GM21526 (cell line): ENCODE measurements at regions not wholly inside any gene's neighbourhood (a gene's known extent, or its start where the extent isn't known, plus 50 kb on each side); places are given as distances from the start of the nearest gene placed in this dataset.

Experiments used
- ATAC-seq: cut with Tn5 transposase; IDR thresholded peaks from one replicate; pipeline ENCODE4 v1.9.1; 2021; ENCODE audit warnings: moderate library complexity; ENCODE audit not compliant: unreplicated experiment, low FRiP score

- ATAC-seq, result no peak
Measured at GRCh38 chr3:103923907-103924306, 1442.8 kb upstream of the ALCAM start.

GRCh38 chr3:103924544-103924943 is 1442.2 kb upstream of the ALCAM start:
- ATAC-seq, result no peak

- ATAC-seq, result no peak
Measured at GRCh38 chr3:103926936-103927335, 1439.8 kb upstream of the ALCAM start.

GRCh38 chr3:103927896-103928295 is 1438.8 kb upstream of the ALCAM start:
- ATAC-seq, result no peak

- no peak for ATAC-seq
Measured at GRCh38 chr3:103937094-103937493, 1429.6 kb upstream of the ALCAM start.

- no peak for ATAC-seq
Measured at GRCh38 chr3:103947062-103947461, 1419.6 kb upstream of the ALCAM start.

GRCh38 chr3:103949693-103950092 is 1417.0 kb upstream of the ALCAM start:
- ATAC-seq, result no peak

- no peak for ATAC-seq
Measured at GRCh38 chr3:103950676-103951075, 1416.0 kb upstream of the ALCAM start.

- no peak for ATAC-seq
Measured at GRCh38 chr3:103953796-103954195, 1412.9 kb upstream of the ALCAM start.

- no peak for ATAC-seq
Measured at GRCh38 chr3:103960819-103961218, 1405.9 kb upstream of the ALCAM start.

- no peak for ATAC-seq
Measured at GRCh38 chr3:103963599-103963998, 1403.1 kb upstream of the ALCAM start.

- no peak for ATAC-seq
Measured at GRCh38 chr3:103965764-103966163, 1400.9 kb upstream of the ALCAM start.

- no peak for ATAC-seq
Measured at GRCh38 chr3:103966749-103967148, 1400.0 kb upstream of the ALCAM start.

- ATAC-seq, result no peak
Measured at GRCh38 chr3:103968131-103968530, 1398.6 kb upstream of the ALCAM start.

- ATAC-seq, result peak; percentile 74
Measured at GRCh38 chr3:103968751-103969150, 1398.0 kb upstream of the ALCAM start.

- ATAC-seq, result no peak
Measured at GRCh38 chr3:103976931-103977339, 1389.8 kb upstream of the ALCAM start.

- ATAC-seq, result no peak
Measured at GRCh38 chr3:103977417-103977816, 1389.3 kb upstream of the ALCAM start.

GRCh38 chr3:103991461-103992115 is 1375.1 kb upstream of the ALCAM start:
- no peak for ATAC-seq

GRCh38 chr3:103992469-103992868 is 1374.2 kb upstream of the ALCAM start:
- no peak for ATAC-seq

- no peak for ATAC-seq
Measured at GRCh38 chr3:104004956-104005355, 1361.8 kb upstream of the ALCAM start.

- ATAC-seq, result no peak
Measured at GRCh38 chr3:104005815-104006214, 1360.9 kb upstream of the ALCAM start.

- no peak for ATAC-seq
Measured at GRCh38 chr3:104018541-104018940, 1348.2 kb upstream of the ALCAM start.

- no peak for ATAC-seq
Measured at GRCh38 chr3:104031598-104031997, 1335.1 kb upstream of the ALCAM start.
